SK-N-SH (cell line): ENCODE measurements at regions not wholly inside any gene's neighbourhood (a gene's known extent, or its start where the extent isn't known, plus 50 kb on each side); places are given as distances from the start of the nearest gene placed in this dataset.

ENCODE experiments used
- CTCF ChIP-seq: fragments of 200-600 bp; sonication (generic); IDR thresholded peaks from 2 replicates; pipeline ENCODE4 v1.6.1; 2017; ENCODE audit warnings: antibody characterized with exemption, mild to moderate bottlenecking, moderate library complexity
- EP300 ChIP-seq, 2 experiments: IDR thresholded peaks; 2 replicates each; pipeline versions ENCODE4 v1.4.0 to v1.6.1; 2012; ENCODE audit warnings: borderline replicate concordance in 1 of 2, low read depth in 1 of 2, low read length in 1 of 2
- EZH2phosphoT487 ChIP-seq: fragments of 200-600 bp; sonication (generic); IDR thresholded peaks from 2 replicates; pipeline ENCODE4 v1.6.1; 2017; ENCODE audit warnings: low read depth, mixed run types, mild to moderate bottlenecking, antibody characterized with exemption, moderate library complexity, borderline replicate concordance

DNA sequence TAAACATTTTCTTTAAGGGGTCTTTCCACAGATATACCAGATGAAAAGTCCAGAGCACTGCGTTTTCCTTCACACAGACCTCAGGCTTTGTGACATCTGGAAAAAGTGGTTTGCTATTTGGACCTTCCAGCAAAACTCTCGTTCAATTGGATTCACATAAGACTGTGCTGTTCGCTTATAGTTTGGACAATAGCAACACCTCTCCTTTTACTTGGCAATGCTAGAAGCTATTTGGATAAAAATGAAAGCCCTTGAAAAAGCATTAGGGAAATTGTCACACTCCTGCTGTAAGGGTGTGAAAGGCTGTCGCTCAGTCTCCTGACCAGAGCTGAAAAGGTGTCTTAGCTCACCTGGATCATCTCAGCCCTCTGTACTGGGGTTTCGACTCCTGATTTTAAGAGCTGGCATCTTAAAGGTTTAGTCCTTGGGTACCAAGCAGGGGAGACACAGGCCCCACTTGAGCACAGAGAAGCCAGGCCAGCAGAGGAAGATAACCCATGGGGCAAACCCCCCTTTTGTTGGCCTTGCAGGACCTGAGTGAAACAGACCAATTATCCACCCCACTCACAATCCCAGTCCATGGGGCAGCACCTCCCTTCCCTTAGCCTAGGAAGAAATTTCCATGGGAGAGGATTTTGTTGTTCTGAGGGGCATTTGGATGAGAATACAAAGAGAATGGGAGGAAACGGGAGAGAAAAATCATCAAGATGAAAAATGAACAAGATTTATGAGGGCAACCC lies 257.6 kb downstream of the DLEU7 start:
- TF ChIP-seq CTCF, result no peak
- no peak for TF ChIP-seq EZH2phosphoT487
- TF ChIP-seq EP300 (IDR thresholded peaks at IDR 0.05; ENCODE audit: borderline replicate concordance in 1 of 2, low read depth in 1 of 2, low read length in 1 of 2), result no peak
